HG03139 (cell line): ENCODE measurements at regions not wholly inside any gene's neighbourhood (a gene's known extent, or its start where the extent isn't known, plus 50 kb on each side); places are given as distances from the start of the nearest gene placed in this dataset.

Experiments
- ATAC-seq: cut with Tn5 transposase; IDR thresholded peaks from one replicate; pipeline ENCODE4 v1.9.1; 2021; ENCODE audit not compliant: unreplicated experiment

DNA sequence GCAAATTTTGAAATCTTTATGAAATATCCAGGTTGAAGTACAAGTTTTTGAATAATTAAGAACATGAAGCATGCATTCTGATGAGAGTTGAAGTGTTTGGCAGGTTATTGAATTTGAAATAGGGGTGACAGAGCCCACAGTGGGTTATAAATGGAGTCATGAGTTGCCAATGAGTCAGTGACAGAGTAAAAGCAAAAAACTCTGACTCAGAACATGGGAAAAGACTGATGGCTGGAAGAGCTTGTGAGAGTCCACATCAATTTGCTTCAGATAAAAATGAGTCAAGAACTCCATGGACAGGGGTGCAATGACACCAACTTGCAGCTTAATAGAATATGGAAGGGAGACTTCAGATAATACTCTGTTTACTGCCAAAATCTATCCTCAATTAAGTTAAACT lies 105.3 kb downstream of the SLC6A15 start:
- ATAC-seq, result no peak

DNA sequence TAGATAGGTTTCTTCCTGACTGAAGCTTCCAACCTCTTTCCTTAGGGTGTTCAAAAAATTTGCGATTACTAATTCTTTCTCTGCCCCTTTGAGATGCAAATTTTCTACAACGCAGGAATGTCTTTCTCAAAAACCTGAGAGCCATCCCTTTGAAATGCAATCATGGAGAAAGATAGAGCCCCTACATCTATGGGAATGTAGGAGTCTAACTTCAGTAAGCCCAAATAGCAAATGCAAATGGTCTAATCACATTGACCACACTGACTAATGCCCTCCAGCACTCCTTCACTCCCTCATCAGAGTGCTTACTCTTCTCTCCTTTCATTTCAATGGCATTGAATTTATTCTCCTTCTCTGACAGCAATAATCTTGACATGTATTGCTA lies 107.1 kb downstream of the SLC6A15 start:
- ATAC-seq, result no peak

DNA sequence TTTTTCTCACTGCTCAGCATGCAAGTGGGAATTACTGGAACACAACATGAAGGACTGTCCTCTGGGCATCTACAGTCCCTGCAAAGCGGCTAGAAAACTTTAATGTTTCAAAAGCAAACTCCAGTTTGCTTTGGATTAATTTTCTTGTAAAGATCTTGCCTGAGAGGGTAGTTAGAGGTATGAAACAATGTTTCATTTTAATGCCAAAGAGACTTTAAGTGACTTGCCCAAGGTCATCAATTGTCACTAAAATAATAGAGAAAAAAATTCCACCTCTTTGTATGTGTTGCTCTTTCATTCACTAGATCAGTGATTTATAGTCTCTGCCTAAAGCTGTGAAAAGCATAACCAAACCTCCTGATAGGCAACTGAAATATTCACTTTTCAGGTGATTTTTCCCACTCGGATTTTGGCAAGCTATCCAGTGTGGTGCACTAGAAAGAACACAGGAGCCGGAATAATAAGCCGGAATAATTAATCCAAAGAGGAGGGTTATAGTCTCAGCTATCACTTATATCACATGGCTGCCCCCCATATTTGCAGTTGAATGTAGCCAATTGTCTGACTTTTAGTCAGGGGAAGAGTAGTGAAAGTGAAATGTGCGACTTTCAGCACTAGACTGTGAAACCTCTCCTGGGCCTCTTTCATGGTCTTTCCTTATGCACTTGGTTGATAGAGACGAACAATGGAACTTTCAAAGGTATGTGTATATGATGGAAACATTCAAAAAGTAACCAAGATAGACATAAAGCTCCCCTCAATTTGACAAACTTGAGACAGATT lies 107.7 kb downstream of the SLC6A15 start:
- no peak for ATAC-seq

DNA sequence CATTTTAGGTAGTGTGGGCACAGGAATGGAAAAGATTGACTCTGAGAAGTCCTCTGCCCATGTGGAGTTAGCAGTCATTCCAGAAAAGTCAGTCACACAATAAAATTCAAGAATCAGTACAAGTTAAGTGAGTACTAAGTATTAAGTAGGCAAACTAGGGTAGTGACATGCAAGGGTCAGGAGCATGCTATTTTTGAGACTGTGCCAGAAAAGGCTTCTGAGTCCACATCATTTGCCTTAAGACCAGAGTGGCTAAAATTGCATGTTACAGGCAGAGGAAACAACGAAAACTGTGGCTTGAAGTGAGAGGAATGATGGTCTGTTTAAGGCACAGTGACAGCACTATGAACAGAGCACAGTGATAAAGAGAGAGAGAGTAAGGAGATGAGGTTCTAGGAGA lies 108.9 kb downstream of the SLC6A15 start:
- no peak for ATAC-seq

DNA sequence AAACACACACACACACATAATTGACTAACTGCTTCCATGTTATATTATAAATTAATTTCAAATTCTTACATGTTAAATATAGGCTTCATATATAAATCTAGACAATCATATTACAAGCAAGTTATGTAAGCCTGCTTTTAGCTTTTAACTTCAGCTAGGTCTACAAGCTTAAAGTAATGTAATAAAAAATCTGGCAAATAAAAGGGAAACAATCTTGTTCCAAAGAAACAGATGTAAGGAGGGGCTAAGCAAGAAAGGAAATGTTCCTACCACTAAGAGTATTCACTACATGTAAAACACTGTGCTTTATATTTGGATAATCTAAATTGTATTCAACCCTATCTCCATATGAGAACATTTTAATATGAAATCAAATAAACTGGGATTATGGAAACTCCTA lies 110.4 kb downstream of the SLC6A15 start:
- no peak for ATAC-seq

DNA sequence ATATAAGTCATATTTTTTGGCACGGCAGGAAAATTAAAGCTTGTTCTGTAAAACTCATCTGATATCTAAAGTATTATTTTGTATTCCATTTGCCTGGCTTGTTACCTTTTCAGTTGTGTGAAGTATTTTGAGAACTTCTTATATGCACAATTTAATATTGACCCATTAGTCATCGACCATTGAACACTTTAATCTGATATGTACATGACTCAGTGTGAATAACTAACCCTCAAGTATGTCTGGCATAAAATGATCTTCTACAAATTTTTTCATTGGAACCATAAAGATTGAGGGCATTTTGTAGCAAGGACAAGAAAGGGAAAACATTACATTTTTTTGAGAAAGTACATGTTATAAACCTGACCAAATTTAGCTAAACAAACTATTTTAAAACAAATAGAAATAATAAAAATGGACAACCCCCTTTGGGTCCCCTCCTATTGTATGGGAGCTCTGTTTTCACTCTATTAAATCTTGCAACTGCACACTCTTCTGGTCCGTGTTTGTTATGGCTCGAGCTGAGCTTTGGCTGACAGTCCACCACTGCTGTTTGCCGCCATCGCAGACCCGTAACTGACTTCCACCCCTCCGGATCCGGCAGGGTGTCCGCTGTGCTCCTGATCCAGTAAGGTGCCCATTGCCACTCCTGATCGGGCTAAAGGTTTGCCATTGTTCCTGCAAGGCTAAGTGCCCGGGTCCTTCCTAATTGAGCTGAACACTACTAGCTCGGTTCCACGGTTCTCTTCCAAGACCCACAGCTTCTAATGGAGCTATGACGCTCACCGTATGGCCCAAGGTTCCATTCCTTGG lies 118.8 kb downstream of the SLC6A15 start:
- no peak for ATAC-seq

DNA sequence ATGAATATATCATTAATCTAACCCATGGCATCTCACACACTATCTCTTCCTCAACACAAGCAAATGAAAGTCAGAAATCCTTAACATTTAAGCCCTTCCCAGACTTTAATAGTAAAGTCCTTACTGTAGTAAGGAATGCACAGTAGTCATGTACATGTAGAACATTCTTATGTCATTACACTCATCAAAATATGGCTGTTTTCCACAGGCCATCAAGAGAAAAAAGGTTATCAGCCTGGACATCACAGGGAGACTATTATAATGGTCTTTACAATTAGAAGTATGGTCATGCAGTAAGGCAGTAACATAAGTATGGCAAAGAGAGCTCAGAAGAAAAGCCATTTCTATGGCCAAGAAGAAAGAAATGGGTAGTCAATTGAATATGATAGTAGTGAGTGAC lies 121.2 kb downstream of the SLC6A15 start:
- no peak for ATAC-seq

DNA sequence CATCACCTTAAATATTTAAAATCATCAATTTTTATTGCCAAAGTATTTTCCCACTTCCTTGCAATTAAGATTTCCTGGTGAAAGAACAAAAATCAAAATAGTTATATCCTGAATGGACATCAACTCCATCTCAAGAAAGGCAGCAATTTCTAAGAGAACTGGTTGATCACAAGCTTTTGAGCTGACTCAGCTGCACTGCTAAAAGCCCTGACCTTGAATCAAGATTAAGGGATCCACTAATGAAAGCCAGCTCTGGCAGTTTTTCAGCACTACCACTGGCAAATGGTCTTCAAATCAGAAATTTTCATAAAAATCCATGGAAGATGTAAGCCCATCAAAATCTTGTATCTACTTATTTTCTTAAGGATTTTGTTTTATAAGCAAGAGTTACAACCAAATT lies 123.4 kb downstream of the SLC6A15 start:
- no peak for ATAC-seq

DNA sequence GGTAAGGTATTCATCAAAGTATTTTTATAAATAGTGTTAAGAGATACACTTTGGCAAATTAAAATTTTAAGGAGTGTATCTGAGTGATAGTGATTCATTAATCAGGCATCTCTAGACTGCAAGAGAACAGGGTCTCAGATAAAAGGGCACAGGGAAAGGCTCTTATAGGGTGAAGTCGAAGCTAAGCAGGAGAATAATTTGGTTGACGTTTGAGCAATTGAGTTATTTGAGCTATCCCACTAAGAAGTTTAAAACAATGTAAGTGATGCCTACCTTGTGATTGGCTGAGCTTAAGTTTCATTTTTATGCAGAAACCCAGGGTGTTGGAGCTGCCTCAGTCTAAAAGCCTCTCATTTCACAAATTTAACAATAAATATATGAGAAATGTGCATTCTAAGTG lies 125.3 kb downstream of the SLC6A15 start:
- ATAC-seq, result no peak

DNA sequence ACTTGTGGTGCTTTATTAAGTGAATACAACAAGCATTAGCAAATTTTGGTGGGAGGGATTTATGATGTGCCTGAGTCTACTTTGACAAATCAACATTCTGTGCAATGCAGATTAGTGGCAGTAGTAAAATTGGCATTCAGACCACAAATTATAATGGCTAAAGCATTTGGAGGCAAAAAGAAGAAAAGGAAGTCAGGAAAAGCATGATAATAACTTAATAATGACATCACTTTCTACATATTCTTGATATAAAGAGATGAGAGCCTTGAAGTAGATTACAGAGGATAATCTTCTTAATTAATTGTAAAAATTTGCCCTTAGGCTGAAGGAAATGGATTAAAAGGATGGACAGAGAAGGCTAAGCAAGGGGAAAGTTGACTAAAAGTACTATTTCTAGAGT lies 126.0 kb downstream of the SLC6A15 start:
- no peak for ATAC-seq

DNA sequence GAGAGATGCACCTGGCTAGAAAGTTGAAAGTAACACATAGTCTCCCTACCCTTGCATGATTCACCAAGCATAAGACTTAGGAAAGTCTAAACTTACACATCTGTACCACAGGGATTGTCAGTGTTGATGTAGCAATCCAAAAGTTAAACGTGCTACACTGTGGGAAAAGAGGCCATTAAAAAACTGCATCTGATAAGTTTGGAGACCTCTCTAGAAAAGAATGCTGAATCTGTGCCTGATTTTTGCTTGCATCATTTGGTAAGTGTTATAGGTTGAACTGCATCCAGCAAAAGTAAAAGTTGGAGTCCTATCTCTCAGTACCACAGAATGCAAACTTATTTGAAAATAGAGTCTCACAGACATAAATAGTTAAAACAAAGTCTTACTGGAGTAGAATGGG lies 126.6 kb downstream of the SLC6A15 start:
- no peak for ATAC-seq

DNA sequence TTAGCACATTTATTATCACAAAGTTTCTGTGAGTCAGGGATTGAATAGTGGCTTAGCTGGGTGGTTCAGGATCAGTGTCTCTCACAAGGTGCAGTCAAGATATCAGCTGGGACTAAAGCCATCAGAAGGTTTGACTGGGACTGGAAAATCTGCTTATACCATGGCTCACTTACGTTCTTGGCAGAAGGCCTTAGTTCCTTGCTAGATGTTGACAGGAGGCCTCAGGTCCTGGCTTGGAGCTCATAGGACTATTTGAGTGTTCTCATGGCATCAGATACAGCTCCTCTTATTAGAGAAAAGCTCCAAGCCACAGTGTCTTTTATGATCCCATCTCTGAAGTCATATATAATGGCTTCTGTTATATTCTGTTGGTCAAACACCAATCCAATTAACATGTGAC lies 127.3 kb downstream of the SLC6A15 start:
- no peak for ATAC-seq

DNA sequence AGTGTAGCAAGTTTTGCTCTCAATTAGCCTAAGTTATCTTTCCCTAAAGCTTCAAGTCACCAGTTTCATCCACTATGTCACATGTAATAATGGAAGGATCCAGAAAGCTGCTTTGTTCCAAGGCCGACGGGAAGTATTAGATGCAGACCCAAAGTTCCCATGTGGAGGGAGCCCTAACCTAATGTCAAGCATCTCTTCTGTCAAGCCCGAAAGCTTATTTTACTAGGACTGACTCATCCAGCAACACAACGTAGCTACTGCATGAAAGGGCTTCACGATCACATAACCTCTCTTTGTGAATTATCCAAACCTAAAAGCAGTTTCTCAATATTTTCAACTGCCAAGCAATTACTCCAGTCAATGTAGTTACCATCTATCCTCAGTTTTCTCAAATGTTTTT lies 133.4 kb downstream of the SLC6A15 start:
- no peak for ATAC-seq

DNA sequence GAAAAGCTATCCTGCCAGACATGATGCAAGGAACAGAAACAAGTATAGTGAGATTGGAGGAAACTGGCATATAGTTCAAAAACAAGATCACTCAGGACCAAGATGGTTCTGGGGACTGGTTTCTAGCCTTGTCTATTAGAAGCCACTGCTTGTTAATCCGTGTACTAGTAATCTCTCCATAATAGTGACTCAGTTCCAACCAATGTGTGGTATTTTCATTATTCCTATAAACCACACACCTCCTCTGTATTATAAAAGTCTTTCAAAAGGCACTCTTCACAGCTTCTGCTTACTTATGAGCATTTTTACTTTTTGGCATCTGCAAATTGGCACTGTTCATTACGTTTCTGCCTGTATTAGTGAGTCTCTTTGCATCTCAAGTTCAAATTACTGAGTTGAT lies 140.3 kb downstream of the SLC6A15 start:
- ATAC-seq, result no peak

DNA sequence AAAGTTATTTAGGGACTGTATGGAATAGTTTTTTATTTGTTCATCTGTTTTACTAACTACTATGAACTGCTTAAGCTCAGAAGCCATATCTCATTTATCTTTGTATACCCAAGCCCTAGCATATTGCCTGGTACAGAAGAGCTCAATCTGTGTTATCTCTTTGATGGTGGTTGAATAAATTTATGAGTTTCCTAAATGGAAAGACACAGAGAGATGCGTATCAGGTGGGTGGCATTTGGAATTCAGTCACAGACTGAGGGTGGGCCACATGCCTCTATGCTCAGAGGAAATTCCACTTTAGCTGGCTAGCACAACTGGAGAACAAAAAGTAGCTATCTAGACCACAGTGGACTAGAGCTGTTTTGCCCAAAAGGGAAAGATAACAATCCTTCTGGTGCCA lies 145.5 kb downstream of the SLC6A15 start:
- ATAC-seq, result no peak

DNA sequence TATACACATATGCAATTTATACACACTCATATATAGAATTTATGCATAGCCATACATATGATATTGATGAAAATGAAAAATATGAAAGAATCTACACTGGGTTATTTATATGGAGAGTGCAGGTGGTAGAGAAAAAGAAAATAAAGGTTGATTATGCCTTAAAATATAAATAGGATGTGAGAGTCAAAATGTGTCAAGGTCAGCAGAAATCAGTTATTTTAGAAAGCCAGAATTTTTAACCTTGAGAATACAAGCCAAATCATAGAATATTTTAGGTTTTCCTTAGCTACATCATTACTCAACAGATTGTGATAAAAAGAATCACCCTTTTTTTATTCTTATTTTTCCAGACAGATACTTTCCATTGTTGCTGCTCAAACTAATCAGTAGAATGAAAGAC lies 146.2 kb downstream of the SLC6A15 start:
- ATAC-seq, result no peak

DNA sequence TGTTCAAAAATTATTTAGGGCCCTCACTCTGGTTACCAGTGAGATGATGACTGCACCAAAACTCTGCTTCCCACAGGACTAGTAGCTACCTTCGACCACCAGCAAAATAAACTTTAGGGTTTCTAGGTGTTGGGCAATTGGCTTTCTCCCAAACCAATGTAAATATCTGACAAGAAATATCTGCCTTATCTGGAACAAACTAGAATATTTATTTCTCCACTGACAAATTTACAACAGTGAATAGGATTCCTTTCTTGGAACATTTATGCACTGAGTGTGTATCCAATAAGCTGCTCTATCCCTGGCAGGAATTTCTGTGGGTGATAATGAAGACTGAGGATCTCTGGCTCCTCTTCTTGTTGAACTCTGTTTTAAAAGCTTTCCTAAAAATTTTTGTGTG lies 148.6 kb downstream of the SLC6A15 start:
- ATAC-seq, result no peak

DNA sequence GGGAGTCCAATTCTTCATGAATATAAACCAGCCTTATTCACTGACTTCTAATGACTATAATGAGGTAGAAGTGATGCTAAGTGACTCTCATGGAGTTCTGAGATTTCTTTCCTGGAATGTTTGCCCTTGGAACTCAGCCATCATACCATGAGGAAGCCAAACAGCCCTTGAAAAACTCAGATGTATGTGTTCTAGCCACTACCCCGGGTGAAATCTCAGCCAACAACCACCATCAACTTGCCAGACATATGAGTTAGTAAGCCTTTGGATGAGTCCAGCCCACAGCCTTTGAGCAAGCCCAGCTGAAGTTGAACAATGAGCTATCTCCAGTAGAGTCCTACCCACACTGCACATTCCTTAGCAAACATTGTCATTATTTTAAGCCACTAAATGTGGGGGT lies 149.5 kb downstream of the SLC6A15 start:
- ATAC-seq, result no peak

DNA sequence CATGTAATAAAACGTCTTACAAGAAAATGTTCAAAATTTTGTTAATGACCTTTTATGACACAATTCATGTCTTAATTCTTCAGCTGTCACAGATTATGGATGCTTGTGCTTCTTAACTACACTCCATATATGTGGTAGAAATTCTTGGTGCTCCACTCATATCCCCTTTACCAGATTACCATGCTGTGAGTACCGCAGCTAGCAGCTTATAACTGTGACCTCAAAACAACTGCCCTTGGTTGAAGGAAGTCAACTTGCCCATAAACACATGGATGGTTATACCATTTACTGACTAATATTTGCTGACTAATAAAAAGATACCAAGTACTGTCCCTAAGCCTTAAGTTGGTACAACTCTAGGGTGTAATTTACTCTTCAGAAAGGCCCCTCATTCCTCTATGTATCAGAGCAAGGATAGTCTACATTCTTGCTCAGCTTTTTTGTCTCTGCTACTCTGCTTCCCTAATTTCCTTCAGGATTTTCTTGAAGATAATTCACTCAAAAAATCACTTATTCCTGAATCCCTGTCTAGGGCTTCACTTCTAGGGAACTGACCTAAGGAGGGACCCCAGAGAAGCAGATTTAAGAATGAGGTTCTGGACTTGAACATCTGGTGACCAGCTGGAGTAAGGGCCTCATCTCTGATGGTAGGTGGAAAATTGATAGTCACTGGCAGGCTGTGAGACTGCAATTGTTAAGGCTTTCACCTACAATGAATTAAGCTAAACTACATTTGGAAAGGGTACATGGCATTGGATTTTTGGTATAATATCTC lies 152.3 kb downstream of the SLC6A15 start:
- no peak for ATAC-seq

DNA sequence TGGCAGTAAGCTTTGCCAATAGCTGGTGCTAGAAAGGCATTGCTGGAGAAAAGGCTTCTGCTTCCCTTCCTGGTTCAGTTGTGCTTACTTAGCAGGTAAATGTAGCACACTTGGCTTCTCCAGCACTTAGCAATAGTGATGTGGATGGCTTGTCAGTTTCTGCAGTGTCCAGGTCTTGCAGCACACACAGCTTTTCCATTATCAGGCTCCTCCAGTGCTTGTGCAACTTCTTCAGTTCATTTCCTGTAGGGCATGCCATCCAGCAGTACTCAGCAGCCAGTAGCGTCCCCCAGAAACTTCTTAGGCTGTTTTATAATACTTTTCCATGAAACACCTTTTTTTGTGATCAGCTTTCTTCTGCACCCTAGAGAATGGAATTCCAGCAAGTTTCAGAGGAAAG lies 154.6 kb downstream of the SLC6A15 start:
- ATAC-seq, result no peak

DNA sequence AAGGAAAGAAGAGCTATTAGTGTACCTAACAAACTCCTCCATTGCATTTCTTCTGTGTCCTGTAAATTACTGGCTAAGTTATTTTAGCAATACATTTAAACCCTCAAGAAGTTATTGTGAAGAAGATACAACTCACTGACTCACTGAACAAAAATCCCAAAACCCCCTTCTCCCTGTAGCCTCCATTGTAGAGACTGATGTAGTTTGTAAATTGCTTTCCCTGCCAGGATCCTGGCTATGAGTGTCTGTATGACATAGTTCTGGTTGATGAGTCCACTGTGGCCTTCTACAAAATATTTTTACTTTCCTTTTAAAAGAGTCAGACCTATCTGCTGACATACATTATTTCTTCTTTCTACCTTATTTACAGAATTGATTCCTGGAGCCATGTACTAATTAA lies 155.6 kb downstream of the SLC6A15 start:
- no peak for ATAC-seq

DNA sequence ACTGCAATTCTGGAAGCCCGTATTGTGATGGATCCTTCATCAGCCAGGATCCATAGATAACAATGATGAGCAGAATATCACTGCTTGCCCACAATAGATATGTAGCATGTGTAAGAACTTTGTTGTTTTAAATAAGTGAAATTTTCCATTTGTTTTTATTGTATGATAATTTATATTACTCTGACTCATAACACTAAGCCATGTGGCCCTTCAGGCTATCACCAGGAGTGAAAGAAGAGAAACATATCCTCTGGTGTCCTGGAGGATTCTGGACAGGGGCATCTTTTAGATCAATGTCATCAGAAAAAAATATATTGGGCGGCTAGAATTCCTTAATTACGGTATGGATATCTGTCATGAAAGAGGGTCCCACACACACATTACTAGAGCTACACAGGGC lies 167.5 kb downstream of the SLC6A15 start:
- no peak for ATAC-seq
